GM12878 (cell line): ENCODE measurements at regions not wholly inside any gene's neighbourhood (a gene's known extent, or its start where the extent isn't known, plus 50 kb on each side); places are given as distances from the start of the nearest gene placed in this dataset.

Source experiments
- ATAC-seq: fragments of 200-7000 bp; cut with Tn5 transposase; 3 replicates; pipeline ENCODE4 v1.9.1; 2020; ENCODE audit warnings: mild to moderate bottlenecking, moderate library complexity
- BruUV-seq: library from RNA; stranded (reverse); fragments of 400-500 nt; replicated peaks from 2 replicates; lab custom pipeline; 2021; lab: Mats Ljungman, UMichigan
- CTCF ChIA-PET: fragments of 300-600 bp; sonication (Branson Sonifier 250); formaldehyde crosslinking; extraction: SDS; loops from one replicate; lab custom pipeline; 2021; ENCODE audit warnings: inconsistent platforms; lab: Yijun Ruan, JAX
- POLR2A ChIA-PET: fragments of 350-600 bp; formaldehyde crosslinking; extraction: SDS; loops from one replicate; lab custom pipeline; 2021; ENCODE audit warnings: inconsistent platforms; lab: Charles Lee
- RAD21 ChIA-PET: fragments of 300-600 bp; sonication (Branson Sonifier 250); formaldehyde crosslinking; loops from one replicate; lab custom pipeline; 2023; ENCODE audit warnings: antibody characterized with exemption; ENCODE audit not compliant: unreplicated experiment; lab: Charles Lee
- SMC1A ChIA-PET: fragments of 300-600 bp; sonication (Branson Sonifier 250); formaldehyde crosslinking; loops from one replicate; lab custom pipeline; 2023; ENCODE audit not compliant: unreplicated experiment, uncharacterized antibody; lab: Charles Lee
- DNase-seq: peaks from one replicate; pipeline ENCODE4 v3.0.0-alpha.2; 2011; ENCODE audit warnings: low read depth, low spot score
- FAIRE-seq: peaks from 3 replicates; lab custom pipeline; 2011; peaks lifted over from hg19 to GRCh38; lab: Jason Lieb, UNC
- H2AFZ ChIP-seq: 2 replicates; pipeline ENCODE4 v1.6.0; 2011; ENCODE audit warnings: low read depth, low read length, control low read depth; ENCODE audit not compliant: control insufficient read depth
- H3K27ac ChIP-seq: 2 replicates; pipeline ENCODE4 v1.5.1; 2011; ENCODE audit warnings: control low read depth; ENCODE audit not compliant: control insufficient read depth, insufficient read depth
- H3K27me3 ChIP-seq, 2 experiments: replicated peaks in 1 of 2; 2 replicates each; pipeline versions ENCODE4 v1.6.0 to v1.6.1; 2011; ENCODE audit warnings: low read length in 1 of 2; ENCODE audit not compliant: control insufficient read depth in 2 of 2, insufficient read depth in 2 of 2
- H3K36me3 ChIP-seq, 2 experiments: 2 replicates each; pipeline ENCODE4 v1.5.1; 2011; ENCODE audit warnings: low read length in 1 of 2; ENCODE audit not compliant: control insufficient read depth in 2 of 2, insufficient read depth in 2 of 2
- H3K4me1 ChIP-seq: 2 replicates; pipeline ENCODE4 v1.6.1; 2011; ENCODE audit warnings: mild to moderate bottlenecking, low read length, moderate library complexity, mixed read lengths; ENCODE audit not compliant: control insufficient read depth, insufficient read depth
- H3K4me2 ChIP-seq: 2 replicates; pipeline ENCODE4 v1.6.0; 2011; ENCODE audit warnings: control low read depth; ENCODE audit not compliant: control insufficient read depth, insufficient read depth
- H3K4me3 ChIP-seq: fragments of 200-600 bp; sonication (generic); 2 replicates; pipeline ENCODE4 v1.5.1; 2016
- H3K79me2 ChIP-seq: 2 replicates; pipeline ENCODE4 v1.6.0; 2011; ENCODE audit warnings: low read length; ENCODE audit not compliant: control insufficient read depth, insufficient read depth
- H3K9ac ChIP-seq: 2 replicates; pipeline ENCODE4 v1.8.0; 2011; ENCODE audit warnings: low read length, control low read depth, mixed read lengths; ENCODE audit not compliant: control insufficient read depth, insufficient read depth
- H3K9me3 ChIP-seq: replicated peaks from 3 replicates; pipeline ENCODE4 v1.5.1; 2011; ENCODE audit warnings: mild to moderate bottlenecking, low read length; ENCODE audit not compliant: control insufficient read depth, insufficient read depth
- H4K20me1 ChIP-seq: 2 replicates; pipeline ENCODE4 v1.6.0; 2011; ENCODE audit not compliant: control insufficient read depth, insufficient read depth
- CEBPZ ChIP-seq: fragments of 150-350 bp; IDR thresholded peaks from 2 replicates; pipeline ENCODE4 v1.6.1; 2016; ENCODE audit warnings: low read depth, low read length
- PBX3 ChIP-seq: IDR thresholded peaks from 2 replicates; pipeline ENCODE4 v1.6.1; 2011; ENCODE audit warnings: mild to moderate bottlenecking, low read depth, low read length, moderate library complexity; ENCODE audit not compliant: insufficient replicate concordance
- POLR2AphosphoS2 ChIP-seq: IDR thresholded peaks from 2 replicates; pipeline ENCODE4 v1.6.1; 2011; ENCODE audit warnings: low read depth, mild to moderate bottlenecking, low read length, improper control_type of control experiment, moderate library complexity
- YBX1 ChIP-seq: fragments of 450-650 bp; IDR thresholded peaks from 2 replicates; pipeline ENCODE4 v1.6.1; 2016; ENCODE audit warnings: antibody characterized with exemption
- ZNF592 ChIP-seq: fragments of 450-650 bp; IDR thresholded peaks from 2 replicates; pipeline ENCODE4 v1.6.1; 2017; ENCODE audit warnings: mild to moderate bottlenecking, moderate library complexity
- WGBS: methylation state at CpG from one replicate; pipeline ENCODE4 v1.1.6; 2016; ENCODE audit warnings: low lambda C conversion rate; ENCODE audit not compliant: insufficient replicate concordance, insufficient coverage; ENCODE audit errors: missing lambda C conversion rate; 5-methylcytosine and 5-hydroxymethylcytosine counted together
- in situ Hi-C: fragments of 300-500 bp; cut with MboI; formaldehyde crosslinking; loops from 9 replicates; pipeline ENCODE4 v1.14.3; 2018; ENCODE audit warnings: mixed read lengths
- intact Hi-C: fragments of 100-400 bp; cut with micrococcal nuclease; formaldehyde crosslinking; loops from one replicate; pipeline ENCODE4 v1.14.2; 2022; ENCODE audit not compliant: unreplicated experiment
- TF ChIP-seq, protein P1 (sequence below): IDR thresholded peaks from 2 replicates; pipeline ENCODE4 v1.6.1; 2012; ENCODE audit warnings: low read depth, low read length, improper control_type of control experiment
- TF ChIP-seq, protein P2 (sequence below): fragments of 450-650 bp; IDR thresholded peaks from 2 replicates; pipeline ENCODE4 v1.6.1; 2018; ENCODE audit warnings: borderline replicate concordance, mild to moderate bottlenecking; ENCODE audit not compliant: partially characterized antibody

GRCh38 chr17:77640916-77641605 is 317.4 kb upstream of the TNRC6C start:
- SMC1A ChIA-PET, result no interaction called here
- CTCF ChIA-PET, result no interaction called here

More at GRCh38 chr17:77640916-77641605, 317.4 kb upstream of the TNRC6C start:
- in situ Hi-C loops, result no loop called here
- 15% methylated on average over 8 of the region's 8 CpGs for WGBS
- Histone ChIP-seq H3K79me2 (no peaks in the 10 kb centered on the region), H3K27me3 (peaks cover 6 to 8% of the 10 kb centered on the region in 2 experiments), H2AFZ (no peak overlapping the region), H3K4me3 (no peak overlapping the region), H3K4me1 (no peaks in the 10 kb centered on the region), H4K20me1 (no peaks in the 10 kb centered on the region), H3K4me2 (no peak overlapping the region), H3K9me3 (no peaks in the 10 kb centered on the region), H3K9ac (no peak overlapping the region), H3K36me3 (no peaks in the 10 kb centered on the region)
- FAIRE-seq (no peak), ATAC-seq (no peak), DNase-seq (no peak)
- RAD21 ChIA-PET, result no interaction called here
- BruUV-seq, result no TSS peak
- POLR2A ChIA-PET, result no interaction called here
- TF ChIP-seq YBX1, result no peak
- TF ChIP-seq ZNF592, result no peak
- no peak for TF ChIP-seq CEBPZ
- TF ChIP-seq POLR2AphosphoS2, result no peak
- TF ChIP-seq, protein P1, sequence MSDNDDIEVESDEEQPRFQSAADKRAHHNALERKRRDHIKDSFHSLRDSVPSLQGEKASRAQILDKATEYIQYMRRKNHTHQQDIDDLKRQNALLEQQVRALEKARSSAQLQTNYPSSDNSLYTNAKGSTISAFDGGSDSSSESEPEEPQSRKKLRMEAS, result no peak
- TF ChIP-seq PBX3, result no peak
- TF ChIP-seq, protein P2, sequence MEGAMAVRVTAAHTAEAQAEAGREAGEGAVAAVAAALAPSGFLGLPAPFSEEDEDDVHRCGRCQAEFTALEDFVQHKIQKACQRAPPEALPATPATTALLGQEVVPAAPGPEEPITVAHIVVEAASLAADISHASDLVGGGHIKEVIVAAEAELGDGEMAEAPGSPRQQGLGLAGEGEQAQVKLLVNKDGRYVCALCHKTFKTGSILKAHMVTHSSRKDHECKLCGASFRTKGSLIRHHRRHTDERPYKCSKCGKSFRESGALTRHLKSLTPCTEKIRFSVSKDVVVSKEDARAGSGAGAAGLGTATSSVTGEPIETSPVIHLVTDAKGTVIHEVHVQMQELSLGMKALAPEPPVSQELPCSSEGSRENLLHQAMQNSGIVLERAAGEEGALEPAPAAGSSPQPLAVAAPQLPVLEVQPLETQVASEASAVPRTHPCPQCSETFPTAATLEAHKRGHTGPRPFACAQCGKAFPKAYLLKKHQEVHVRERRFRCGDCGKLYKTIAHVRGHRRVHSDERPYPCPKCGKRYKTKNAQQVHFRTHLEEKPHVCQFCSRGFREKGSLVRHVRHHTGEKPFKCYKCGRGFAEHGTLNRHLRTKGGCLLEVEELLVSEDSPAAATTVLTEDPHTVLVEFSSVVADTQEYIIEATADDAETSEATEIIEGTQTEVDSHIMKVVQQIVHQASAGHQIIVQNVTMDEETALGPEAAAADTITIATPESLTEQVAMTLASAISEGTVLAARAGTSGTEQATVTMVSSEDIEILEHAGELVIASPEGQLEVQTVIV, result no peak
- TF ChIP-seq, all 136 proteins: peak for 0
- intact Hi-C loops, result no loop called here
- H3K27ac ChIP-seq, result no peak overlapping the region
